Bronchial epithelial cell (primary cell): ENCODE measurements at regions not wholly inside any gene's neighbourhood (a gene's known extent, or its start where the extent isn't known, plus 50 kb on each side); places are given as distances from the start of the nearest gene placed in this dataset.

ENCODE experiments used
- DNase-seq: peaks from one replicate; pipeline ENCODE4 v3.0.0-alpha.2; 2010; ENCODE audit warnings: low read depth
- FAIRE-seq: peaks from 2 replicates; lab custom pipeline; 2011; peaks lifted over from hg19 to GRCh38; lab: Jason Lieb, UNC
- H3K27me3 ChIP-seq: 2 replicates; pipeline ENCODE4 v1.5.1; 2011; ENCODE audit warnings: low read length; ENCODE audit not compliant: control insufficient read depth, insufficient read depth
- H3K36me3 ChIP-seq: 2 replicates; pipeline ENCODE4 v1.5.1; 2011; ENCODE audit warnings: low read length; ENCODE audit not compliant: control insufficient read depth, insufficient read depth
- H3K4me3 ChIP-seq: 2 replicates; pipeline ENCODE4 v1.5.1; 2011; ENCODE audit warnings: mild to moderate bottlenecking, low read depth, low read length, control low read depth
- CTCF ChIP-seq: IDR thresholded peaks from 2 replicates; pipeline ENCODE4 v1.5.1; 2011; ENCODE audit warnings: mild to moderate bottlenecking, moderate library complexity, low read length, control low read depth, inconsistent platforms; ENCODE audit not compliant: insufficient read depth, severe bottlenecking

GRCh38 chrX:16307950-16308349 lies 140.7 kb downstream of the MAGEB17 start:
- no peaks in the 10 kb centered on the region for H3K27me3 ChIP-seq
- DNase-seq (no peak), FAIRE-seq (no peak)
- no peaks in the 10 kb centered on the region for H3K36me3 ChIP-seq
- TF ChIP-seq CTCF: no peak
- H3K4me3 ChIP-seq: no peak overlapping the region

GRCh38 chrX:16308773-16309172 lies 141.5 kb downstream of the MAGEB17 start:
- TF ChIP-seq CTCF: no peak
- Histone ChIP-seq H3K27me3 (no peaks in the 10 kb centered on the region), H3K4me3 (no peak overlapping the region), H3K36me3 (no peaks in the 10 kb centered on the region)
- FAIRE-seq (no peak), DNase-seq (no peak)

- H3K36me3 ChIP-seq: no peaks in the 10 kb centered on the region
- no peak for DNase-seq
- no peak overlapping the region for H3K4me3 ChIP-seq
- no peaks in the 10 kb centered on the region for H3K27me3 ChIP-seq
- no peak for FAIRE-seq
- TF ChIP-seq CTCF: no peak
These were observed 143.0 kb downstream of the MAGEB17 start for GRCh38 chrX:16310326-16310725.

- FAIRE-seq: no peak
- Histone ChIP-seq H3K4me3 (no peak overlapping the region), H3K36me3 (no peaks in the 10 kb centered on the region), H3K27me3 (no peaks in the 10 kb centered on the region)
- DNase-seq: no peak
- no peak for TF ChIP-seq CTCF
These were observed 144.4 kb downstream of the MAGEB17 start for GRCh38 chrX:16311671-16312070.

GRCh38 chrX:16312761-16313623 lies 145.7 kb downstream of the MAGEB17 start:
- TF ChIP-seq CTCF: no peak
- FAIRE-seq: no peak

More at GRCh38 chrX:16312761-16313623, 145.7 kb downstream of the MAGEB17 start:
- Histone ChIP-seq H3K4me3 (no peak overlapping the region), H3K27me3 (no peaks in the 10 kb centered on the region), H3K36me3 (no peaks in the 10 kb centered on the region)
- DNase-seq: no peak
